GM21619 (cell line): ENCODE measurements at regions not wholly inside any gene's neighbourhood (a gene's known extent, or its start where the extent isn't known, plus 50 kb on each side); places are given as distances from the start of the nearest gene placed in this dataset.
"Not testable (repeated sequence)": the region's sequence is repeated elsewhere in the genome, so short reads cannot be mapped to it uniquely, and the experiment has no call there.

Source experiments
- ATAC-seq: cut with Tn5 transposase; IDR thresholded peaks from one replicate; pipeline ENCODE4 v1.9.1; 2021; ENCODE audit not compliant: unreplicated experiment

GRCh38 chr7:124643311-124643811 lies 122.2 kb downstream of the GPR37 start:
- ATAC-seq, result no peak

- no peak for ATAC-seq
These were observed 130.2 kb downstream of the GPR37 start for GRCh38 chr7:124635416-124635815.

- ATAC-seq, result no peak
These were observed 131.9 kb downstream of the GPR37 start for GRCh38 chr7:124633740-124634139.

GRCh38 chr7:124630395-124630794 lies 135.2 kb downstream of the GPR37 start:
- ATAC-seq, result no peak

GRCh38 chr7:124618871-124619270 lies 146.7 kb downstream of the GPR37 start:
- no peak for ATAC-seq

GRCh38 chr7:124618051-124618450 lies 147.5 kb downstream of the GPR37 start:
- not testable (repeated sequence) for ATAC-seq

GRCh38 chr7:124603066-124603465 lies 162.5 kb downstream of the GPR37 start:
- no peak for ATAC-seq

GRCh38 chr7:124597509-124597908 lies 168.1 kb downstream of the GPR37 start:
- ATAC-seq, result peak; percentile 54

GRCh38 chr7:124596881-124597280 lies 168.7 kb downstream of the GPR37 start:
- ATAC-seq, result no peak

- ATAC-seq, result no peak
These were observed 174.8 kb downstream of the GPR37 start for GRCh38 chr7:124590814-124591213.

- ATAC-seq, result no peak
These were observed 188.3 kb downstream of the GPR37 start for GRCh38 chr7:124577256-124577655.

GRCh38 chr7:124575176-124575575 lies 190.4 kb downstream of the GPR37 start:
- ATAC-seq, result no peak

GRCh38 chr7:124570558-124570957 lies 195.0 kb downstream of the GPR37 start:
- ATAC-seq, result no peak

- ATAC-seq, result no peak
These were observed 199.0 kb downstream of the GPR37 start for GRCh38 chr7:124566583-124566982.

- no peak for ATAC-seq
These were observed 208.0 kb downstream of the GPR37 start for GRCh38 chr7:124557587-124557986.

GRCh38 chr7:124557101-124557500 lies 208.5 kb downstream of the GPR37 start:
- no peak for ATAC-seq

- no peak for ATAC-seq
These were observed 212.1 kb downstream of the GPR37 start for GRCh38 chr7:124553502-124553901.

GRCh38 chr7:124552217-124552616 lies 213.4 kb downstream of the GPR37 start:
- ATAC-seq, result no peak

- ATAC-seq, result no peak
These were observed 215.6 kb downstream of the GPR37 start for GRCh38 chr7:124550036-124550435.

GRCh38 chr7:124542476-124542875 lies 223.1 kb downstream of the GPR37 start:
- no peak for ATAC-seq

GRCh38 chr7:124536156-124536762 lies 229.3 kb downstream of the GPR37 start:
- ATAC-seq, result no peak

- ATAC-seq, result no peak
These were observed 233.4 kb downstream of the GPR37 start for GRCh38 chr7:124532166-124532565.

GRCh38 chr7:124516911-124517310 lies 248.7 kb downstream of the GPR37 start:
- no peak for ATAC-seq
